HG03066 (cell line): ENCODE measurements at regions not wholly inside any gene's neighbourhood (a gene's known extent, or its start where the extent isn't known, plus 50 kb on each side); places are given as distances from the start of the nearest gene placed in this dataset.
"Not testable (repeated sequence)": the region's sequence is repeated elsewhere in the genome, so short reads cannot be mapped to it uniquely, and the experiment has no call there.

Experiments
- ATAC-seq: cut with Tn5 transposase; IDR thresholded peaks from one replicate; pipeline ENCODE4 v1.9.1; 2021; ENCODE audit warnings: low read depth; ENCODE audit not compliant: unreplicated experiment

DNA sequence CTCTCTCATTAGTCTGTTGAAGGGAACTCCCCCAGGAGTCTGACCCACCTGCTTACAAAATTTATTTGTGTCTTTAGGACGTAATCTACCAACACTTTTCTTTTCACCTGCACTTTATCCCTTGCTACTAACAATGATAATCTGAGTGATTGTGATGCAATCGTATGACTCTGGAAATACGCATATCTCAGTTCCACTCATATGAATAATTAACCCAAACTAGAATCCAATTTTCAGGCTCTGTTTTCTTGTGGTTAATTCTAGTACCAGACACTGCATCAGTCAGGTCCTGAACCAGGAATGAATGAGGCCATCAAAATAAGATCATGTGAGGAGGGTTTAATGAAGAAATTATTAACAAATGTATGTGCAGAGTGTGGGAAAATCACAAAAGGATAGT is 158.4 kb upstream of the SRD5A2 start:
- no peak for ATAC-seq

DNA sequence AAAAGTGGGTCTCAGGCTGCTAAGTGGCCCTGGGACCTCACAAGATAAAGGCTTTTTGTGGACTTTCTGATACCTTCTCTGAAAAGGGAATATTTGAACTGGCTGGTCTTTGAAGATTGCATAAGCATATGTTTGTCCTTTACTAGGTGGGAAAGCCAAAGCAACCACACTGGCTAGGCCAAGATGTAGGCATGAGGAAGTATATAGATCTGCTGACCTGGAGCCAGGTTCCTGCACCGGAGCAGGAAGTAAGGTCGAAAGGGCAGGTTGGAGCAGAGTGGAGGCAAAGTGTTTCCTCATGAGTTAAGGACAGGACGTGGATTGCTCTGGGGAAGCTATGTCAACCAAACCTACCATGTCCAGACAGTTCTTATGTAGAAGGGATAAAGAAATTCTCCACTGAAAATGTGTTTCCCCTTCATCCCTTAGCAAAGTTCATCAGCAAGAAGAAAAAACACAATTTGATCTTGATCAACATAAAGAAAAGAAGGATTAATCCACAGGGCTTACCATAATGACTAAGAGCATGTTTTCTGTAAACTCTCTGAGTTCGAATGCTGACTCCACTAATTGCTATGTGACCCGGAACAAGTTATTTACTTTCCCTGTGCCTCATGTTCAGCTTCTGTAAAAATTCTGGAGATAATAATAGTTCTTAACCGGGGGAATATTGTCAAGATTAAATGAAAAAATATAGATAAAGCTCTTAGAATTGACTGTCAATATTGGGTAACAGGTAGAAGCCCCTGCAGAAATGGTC is 156.1 kb upstream of the SRD5A2 start:
- no peak for ATAC-seq

DNA sequence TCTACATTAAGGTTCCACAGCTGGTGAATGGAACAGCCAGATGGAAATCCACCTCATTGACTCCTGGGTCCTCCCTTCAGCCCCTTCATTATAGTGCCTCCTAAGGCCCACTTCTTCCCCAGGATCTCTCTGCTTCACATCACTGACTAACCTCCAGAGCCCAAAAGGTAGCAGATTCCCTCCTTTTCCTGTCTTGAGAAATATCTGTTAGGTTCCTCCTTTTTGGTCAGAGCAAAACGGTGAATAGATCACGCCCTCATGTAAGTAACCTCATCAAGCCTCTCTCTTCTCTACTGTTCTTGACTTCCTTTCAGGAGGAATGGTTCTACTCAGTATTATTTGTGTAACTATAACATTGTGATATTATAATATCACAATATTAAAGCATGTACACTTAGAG is 155.0 kb upstream of the SRD5A2 start:
- no peak for ATAC-seq

DNA sequence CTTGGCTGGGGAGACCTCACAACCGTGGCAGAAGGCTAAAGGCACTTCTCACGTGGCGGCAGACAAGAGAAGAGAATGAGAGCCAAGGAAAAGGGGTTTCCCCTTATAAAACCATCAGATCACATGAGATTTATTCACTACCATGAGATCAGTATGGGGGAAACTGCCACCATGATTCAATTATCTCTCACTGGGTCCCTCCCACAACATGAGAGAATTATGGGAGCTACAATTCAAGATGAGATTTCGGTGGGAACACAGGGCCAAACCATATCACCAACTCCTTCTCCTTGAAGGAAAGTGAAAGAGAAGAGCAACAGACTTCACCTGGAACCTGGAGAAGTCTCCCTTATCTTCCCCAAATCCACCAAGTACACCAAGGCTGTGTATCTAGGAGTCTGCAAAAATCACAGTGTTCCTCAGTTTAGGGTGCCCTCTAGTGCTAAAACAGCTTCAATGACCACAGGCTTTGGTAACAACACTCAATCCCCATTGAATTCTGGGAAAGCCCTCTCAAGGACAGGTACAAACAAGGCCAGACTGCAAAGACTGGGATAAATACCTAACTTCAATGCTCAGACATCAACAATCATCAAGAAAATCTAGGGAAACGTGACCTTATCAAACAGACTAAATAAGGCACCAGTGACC is 148.8 kb upstream of the SRD5A2 start:
- no peak for ATAC-seq

DNA sequence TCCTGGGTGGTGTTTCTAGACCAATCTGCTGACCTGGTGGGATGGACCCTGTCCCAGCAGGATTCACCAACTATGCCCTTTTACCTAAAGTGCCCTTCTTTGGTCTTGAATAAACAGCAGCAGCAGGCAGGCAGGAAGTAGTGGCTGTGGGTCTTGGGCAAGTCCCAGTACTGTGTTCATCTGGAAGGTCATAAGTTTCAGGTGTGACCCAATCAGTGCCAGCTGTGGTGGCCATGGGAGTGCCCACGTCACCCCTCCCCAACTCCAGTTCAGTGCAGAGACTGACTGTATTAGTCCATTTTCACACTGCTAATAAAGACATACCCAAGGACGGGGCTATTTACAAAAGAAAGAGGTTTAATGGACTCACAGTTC is 148.3 kb upstream of the SRD5A2 start:
- ATAC-seq, result no peak

DNA sequence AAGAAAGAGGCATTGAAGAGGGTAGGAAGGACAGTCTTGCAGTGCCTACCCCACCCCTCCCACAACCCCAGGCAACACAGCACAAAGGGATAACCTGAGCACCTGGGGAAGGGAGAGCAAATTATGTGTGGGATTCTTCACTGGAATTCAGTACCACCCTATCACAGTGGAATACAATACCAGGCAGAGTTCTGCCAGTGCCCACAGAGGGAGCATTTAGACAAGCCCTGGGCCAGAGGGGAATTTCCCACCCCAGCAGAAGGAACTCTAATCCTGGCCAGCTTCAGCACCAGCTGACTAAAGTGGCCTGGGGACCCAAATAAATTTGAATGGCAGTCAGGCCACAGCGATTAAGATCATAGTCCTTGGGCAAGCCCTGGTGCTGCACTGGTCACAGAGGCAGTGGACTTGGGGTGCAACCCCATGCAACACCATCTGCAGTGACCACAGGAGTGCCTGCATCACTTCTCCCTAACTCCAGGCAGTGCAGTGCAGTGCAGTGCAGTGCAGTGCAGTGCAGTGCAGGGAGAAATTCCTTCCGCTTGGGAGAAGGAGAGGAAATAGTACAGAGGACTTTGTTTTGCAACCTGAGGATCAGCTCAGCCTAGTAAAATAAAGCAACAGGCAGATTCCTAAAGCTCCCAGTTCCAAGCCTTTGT is 147.8 kb upstream of the SRD5A2 start:
- no peak for ATAC-seq

DNA sequence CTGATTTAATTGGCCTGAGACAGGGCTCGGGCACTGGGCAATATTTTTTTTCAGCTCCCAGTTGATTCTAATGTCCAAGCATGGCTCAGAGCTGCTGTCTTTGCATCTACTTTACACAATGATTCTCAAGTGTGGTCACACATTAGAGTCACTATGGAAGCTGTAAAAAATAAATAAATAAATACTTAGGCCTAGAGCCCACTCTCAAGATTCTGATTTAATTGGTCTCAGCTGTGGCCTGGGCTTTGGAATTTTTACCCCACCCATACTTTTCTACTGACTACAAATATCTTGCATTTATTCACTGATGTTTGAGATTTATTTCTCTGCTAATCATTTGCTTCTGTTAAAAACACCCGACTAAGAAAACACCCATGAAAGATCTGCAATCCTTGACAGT is 145.7 kb upstream of the SRD5A2 start:
- ATAC-seq, result no peak

DNA sequence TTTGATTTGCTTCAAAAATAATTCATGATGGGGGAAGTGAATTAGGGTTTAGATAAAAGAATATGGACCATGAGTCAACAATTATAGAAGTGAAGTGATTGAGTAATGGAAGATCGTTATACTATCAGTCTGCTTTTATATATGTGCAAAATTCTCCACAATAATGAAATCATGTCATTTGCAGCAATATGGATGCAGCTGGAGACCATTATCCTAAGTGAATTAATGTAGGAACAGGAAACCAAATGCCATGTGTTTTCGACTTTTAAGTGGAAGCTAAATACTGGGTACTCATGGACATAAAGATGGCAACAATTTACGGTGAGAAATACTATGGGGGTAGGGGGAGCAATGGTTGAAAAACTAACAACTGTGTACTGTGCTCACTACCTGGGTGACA is 144.7 kb upstream of the SRD5A2 start:
- ATAC-seq, result no peak

DNA sequence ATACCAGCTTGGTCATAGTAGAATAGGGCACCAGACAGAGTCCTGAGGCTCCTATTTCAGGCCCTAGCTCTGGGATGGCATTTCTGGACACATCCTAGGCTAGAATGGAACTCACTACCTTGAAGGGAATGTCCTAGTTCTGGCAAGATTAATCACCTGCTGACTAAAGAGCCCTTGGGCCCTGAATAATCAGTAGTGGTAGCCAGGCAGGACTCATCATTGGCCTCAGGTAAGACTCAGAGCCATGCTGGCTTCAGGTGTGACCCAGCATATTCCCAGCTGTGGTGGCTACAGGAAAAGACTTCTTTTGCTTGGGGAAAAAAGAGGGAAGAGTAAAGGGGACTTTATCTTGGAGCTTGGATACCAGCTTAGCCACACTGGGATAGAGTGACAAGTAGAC is 131.0 kb upstream of the SRD5A2 start:
- no peak for ATAC-seq

DNA sequence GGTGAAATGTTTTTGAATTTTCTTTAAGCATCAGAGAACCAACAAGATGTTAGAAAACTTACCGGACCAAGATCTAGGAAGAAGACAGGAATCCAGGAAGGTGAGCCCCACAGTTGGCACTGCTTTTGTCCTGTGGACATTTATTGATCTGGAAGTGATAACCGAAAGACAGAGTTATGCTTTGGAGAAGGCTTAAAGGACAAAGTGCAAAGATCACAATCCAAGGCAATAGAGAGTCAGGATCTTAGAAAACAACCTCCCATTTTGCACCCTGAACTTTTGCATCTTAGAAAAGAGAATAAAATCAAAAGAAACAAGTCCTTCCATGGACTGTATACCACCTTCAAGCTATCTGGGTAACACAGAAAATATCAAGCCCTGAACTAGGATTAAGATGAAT is 129.4 kb upstream of the SRD5A2 start:
- ATAC-seq, result no peak

DNA sequence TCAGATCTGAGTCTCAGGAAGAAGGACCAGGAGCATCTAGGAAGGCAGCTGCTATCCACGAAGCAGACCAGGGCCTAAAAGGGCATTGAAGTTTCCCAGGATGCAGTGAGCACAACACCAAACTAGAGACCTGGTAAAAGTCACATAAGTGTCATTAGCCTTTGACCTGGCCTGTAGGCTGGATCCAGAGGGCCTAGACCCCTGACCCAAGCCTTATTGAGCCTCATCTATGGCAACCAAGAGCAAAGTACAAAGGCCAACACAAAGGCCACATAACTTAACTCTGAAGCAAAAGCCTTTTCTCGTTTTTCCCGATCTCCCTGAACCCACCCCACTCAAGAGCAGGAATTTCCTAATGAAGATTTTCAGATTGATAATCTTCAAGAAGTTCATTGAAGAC is 127.3 kb upstream of the SRD5A2 start:
- ATAC-seq, result no peak

DNA sequence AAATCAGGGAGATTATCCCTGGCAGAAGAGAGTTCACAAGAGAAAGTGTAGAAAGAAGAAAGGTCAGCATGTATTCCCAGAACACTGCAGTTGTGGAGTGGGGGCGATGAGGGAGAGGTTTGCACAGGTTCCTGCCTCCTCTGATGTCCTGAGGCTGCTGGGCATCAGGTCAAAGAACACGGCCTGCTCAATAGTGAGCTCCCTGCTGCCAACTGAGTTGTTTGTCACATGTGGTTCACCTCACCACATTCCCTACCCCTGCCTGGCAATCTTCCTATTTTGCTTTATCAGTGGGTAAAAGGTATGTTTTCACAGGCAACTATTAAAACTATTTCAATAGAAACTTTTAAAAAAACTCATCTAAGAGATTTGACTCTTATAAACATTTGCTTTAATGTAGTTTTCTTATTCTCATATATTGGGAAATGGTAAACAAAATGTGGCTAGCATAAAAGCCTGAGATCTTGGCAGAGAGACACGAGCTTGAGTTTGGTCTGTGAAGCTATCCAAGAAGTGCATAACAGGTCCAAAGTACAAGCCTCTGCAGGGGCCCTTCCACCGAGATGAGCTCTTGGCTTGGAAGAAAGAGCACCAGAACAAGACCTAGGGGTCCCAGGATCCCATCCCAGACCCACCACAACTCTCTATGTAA is 123.9 kb upstream of the SRD5A2 start:
- ATAC-seq, result no peak

DNA sequence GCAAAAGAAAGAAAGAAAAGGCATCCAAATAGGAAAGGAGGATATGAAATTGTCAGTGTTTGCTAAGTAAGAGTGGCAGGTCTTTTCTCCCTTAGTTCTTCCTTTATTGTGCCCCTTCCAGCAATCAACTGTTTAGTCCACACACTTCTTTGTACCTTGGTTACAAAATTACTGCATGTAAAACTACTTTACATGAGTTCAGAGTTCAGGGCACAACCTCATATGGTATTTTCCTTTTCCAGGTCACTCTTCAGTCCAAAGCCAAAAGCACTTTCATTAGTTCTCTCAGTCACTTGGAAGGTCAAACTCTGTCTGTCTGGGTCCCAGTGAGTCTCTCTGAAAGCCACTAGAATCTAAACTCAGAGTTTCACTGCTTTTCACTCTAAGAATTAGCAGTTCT is 122.5 kb upstream of the SRD5A2 start:
- no peak for ATAC-seq

DNA sequence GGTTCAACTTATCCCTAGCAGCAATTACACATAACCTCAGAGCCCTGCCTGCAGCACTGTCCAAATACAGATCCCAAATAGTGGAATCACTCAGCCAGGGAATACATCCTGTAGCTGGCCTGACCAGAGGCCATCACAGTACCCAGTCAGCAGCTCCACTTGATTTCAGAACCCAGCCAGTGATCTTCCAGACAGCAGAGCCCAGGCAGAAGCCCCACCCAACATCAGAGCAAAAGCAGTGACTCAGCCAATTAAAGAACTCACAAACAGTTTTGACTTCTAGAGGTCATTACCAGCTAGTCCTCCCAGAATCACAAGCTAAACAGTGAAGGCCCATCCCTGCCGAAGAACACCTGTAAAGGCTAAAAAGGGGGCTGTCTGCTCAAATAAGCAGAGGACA is 118.0 kb upstream of the SRD5A2 start:
- no peak for ATAC-seq

DNA sequence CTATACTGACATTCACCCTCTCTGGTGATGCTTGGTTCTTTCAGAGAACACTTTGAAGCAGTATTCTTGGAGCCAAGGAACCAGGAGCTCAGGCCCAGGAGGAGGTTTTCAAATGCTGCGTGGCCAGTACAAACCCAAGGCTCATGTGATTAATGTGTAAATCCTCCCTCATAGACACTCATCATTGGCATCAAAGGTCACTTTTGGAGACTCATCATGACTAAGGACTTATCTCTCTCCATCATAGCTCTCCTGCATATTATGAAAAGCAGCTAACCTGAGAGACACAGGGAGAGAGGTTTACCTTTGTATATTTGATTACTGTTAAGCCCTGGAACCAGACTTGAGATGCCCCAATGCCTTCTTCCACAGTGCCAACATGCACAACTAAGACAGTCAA is 115.3 kb upstream of the SRD5A2 start:
- no peak for ATAC-seq

DNA sequence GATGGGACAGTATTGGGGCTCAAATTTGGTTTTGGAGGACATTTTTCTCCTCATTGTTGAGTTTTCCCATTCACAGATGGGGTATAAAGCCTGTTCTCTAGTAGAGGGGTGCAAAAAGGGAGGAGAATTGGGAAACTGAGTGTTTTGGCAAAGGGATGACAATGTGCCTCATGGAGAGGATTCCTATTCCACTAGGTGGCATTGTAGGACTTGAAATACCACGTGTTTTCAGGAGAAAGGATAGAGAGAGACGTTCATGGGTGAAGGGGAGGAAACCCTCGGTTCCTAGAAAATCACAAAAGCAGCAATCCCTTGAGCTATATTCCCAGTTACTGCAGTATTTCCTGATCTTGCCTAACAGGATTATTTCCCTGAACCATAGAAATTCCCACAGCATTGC is 113.7 kb upstream of the SRD5A2 start:
- ATAC-seq, result no peak

DNA sequence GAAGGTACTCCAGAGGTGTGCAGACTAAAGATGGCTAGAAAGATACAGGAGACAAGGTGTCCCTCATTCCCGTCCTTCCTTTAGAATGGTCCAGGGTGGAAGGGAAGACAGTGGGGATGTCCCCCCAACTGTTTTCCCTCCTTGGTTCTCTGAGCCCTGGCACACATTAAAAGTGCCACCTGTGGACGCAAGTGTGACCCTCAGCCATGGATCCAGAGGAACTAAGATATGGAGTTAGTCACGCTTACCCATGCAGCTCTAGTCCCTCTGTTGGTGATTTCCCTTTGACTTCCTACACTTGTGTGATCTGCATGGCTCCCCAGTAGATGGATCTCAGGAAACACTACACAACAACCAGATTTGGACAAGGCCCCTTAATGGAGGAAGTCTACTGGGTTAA is 113.1 kb upstream of the SRD5A2 start:
- no peak for ATAC-seq

DNA sequence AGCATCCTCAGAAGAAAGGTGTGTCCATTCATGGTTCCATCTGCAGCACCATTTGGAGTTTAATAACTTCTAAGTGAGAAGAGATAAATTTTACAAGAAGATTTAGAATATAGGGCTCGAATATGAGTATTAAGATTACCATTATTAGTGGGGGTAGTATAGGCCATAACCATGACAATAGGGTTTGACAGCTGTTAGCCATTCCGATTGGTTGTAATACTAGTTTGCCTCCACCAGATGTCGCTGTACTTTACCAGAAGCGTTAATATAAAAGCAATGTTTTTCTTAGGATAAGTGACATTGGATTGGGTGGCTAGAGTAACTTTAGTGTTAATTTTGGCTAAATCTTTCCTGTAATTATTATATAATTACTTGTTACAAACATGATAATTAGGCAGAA is 107.5 kb upstream of the SRD5A2 start:
- no peak for ATAC-seq

DNA sequence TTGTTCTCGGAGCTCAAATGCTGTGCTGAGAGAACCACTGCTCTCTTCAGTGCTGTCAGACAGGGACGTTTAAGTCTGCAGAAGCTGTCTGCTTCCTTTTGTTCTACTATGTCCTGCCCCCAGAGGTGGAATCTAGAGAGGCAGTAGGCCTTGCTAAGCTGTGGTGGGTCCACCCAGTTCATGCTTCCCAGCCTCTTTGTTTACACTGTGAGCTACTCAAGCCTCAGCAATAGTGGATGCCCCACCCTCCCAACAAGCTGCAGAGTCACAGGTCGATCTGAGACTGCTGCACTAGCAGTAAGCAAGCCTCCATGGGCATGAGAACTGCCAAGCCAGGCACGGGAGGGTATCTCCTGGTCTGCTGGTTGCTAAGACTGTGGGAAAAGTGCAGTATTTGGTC is 102.8 kb upstream of the SRD5A2 start:
- ATAC-seq, result not testable (repeated sequence)

DNA sequence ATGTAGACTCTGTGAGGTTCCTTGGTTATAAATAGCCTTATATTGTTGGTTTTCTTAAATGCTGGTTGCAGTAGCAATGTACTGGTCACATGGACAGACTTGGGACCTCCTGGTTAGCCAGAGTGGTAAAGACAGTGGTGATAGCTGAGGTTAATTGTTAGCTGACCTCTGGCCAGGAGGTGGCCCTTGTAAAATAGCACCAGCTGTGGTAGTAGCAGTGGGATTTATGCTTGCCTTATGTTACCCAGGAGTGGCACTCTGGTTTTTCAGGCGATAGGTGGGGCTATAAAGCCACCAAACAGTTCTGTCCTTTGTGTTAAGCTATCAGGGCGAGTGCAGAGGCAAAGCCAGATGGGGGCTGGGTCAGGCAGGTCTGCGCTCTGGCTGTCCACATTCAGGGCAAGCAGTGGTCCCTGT is 94.8 kb upstream of the SRD5A2 start:
- ATAC-seq, result no peak

DNA sequence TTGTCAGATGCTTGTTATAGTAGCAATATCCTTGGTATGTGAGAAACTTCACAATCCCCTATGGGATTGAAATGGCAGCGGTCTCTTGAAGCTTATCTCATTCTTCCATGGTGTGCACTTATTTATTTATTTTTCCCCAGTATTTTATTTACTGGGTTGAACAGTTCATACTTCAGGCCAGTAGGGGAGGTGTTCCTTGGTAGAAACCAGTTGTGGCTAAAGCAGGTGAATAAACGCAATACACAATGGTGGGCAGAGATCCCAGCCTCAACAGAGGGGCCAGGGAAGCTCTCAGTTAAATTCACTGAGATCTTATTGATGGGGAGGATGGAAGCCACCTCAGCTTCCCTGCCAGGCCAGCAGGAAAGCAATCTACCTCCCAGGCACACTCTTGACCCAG is 93.7 kb upstream of the SRD5A2 start:
- no peak for ATAC-seq

DNA sequence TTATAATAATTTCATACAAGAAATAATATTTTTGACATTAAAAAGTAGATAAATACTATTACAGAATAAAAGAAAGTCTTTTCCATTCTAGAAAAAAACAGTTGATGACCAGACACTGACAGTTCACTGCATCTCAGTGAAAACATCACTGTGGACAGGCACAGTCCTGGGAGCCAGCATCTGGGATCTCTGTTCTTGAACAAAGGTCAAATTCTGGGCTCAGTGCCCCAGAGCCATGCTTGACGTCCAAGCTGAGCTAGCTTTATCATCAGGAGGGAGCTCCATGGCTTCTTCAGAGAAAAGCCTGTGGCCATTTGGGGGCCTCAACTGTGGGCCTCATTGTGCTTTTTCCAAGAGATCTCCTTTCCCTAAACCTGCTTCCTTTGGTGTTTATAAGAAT is 86.1 kb upstream of the SRD5A2 start:
- no peak for ATAC-seq
